HG02678 (cell line): ENCODE measurements at regions not wholly inside any gene's neighbourhood (a gene's known extent, or its start where the extent isn't known, plus 50 kb on each side); places are given as distances from the start of the nearest gene placed in this dataset.
"Not testable (repeated sequence)": the region's sequence is repeated elsewhere in the genome, so short reads cannot be mapped to it uniquely, and the experiment has no call there.

Experiments used
- ATAC-seq: cut with Tn5 transposase; IDR thresholded peaks from one replicate; pipeline ENCODE4 v1.9.1; 2021; ENCODE audit warnings: mild to moderate bottlenecking, moderate library complexity; ENCODE audit not compliant: unreplicated experiment

GRCh38 chr4:151559595-151559994, 150.6 kb downstream of the FHIP1A start:
- ATAC-seq: no peak

GRCh38 chr4:151561551-151562256, 152.7 kb downstream of the FHIP1A start:
- ATAC-seq: no peak

- no peak for ATAC-seq
Observed at GRCh38 chr4:151563194-151563593, 154.2 kb downstream of the FHIP1A start.

- ATAC-seq: no peak
Observed at GRCh38 chr4:151564321-151564720, 155.3 kb downstream of the FHIP1A start.

GRCh38 chr4:151565583-151565982, 156.6 kb downstream of the FHIP1A start:
- ATAC-seq: no peak

- no peak for ATAC-seq
Observed at GRCh38 chr4:151566053-151566452, 157.1 kb downstream of the FHIP1A start.

GRCh38 chr4:151567056-151567455, 158.1 kb downstream of the FHIP1A start:
- peak; percentile 70 for ATAC-seq

GRCh38 chr4:151568966-151569365, 160.0 kb downstream of the FHIP1A start:
- no peak for ATAC-seq

- ATAC-seq: no peak
Observed at GRCh38 chr4:151569650-151570049, 160.7 kb downstream of the FHIP1A start.

- no peak for ATAC-seq
Observed at GRCh38 chr4:151573474-151573873, 164.5 kb downstream of the FHIP1A start.

GRCh38 chr4:151573945-151574344, 165.0 kb downstream of the FHIP1A start:
- ATAC-seq: no peak

GRCh38 chr4:151574968-151575367, 166.0 kb downstream of the FHIP1A start:
- no peak for ATAC-seq

GRCh38 chr4:151575646-151576045, 166.7 kb downstream of the FHIP1A start:
- ATAC-seq: no peak

- no peak for ATAC-seq
Observed at GRCh38 chr4:151576627-151577026, 167.7 kb downstream of the FHIP1A start.

GRCh38 chr4:151581570-151581969, 172.6 kb downstream of the FHIP1A start:
- ATAC-seq: no peak

- no peak for ATAC-seq
Observed at GRCh38 chr4:151582098-151582497, 173.1 kb downstream of the FHIP1A start.

GRCh38 chr4:151583157-151583914, 174.4 kb downstream of the FHIP1A start:
- no peak for ATAC-seq

- no peak for ATAC-seq
Observed at GRCh38 chr4:151584101-151584500, 175.1 kb downstream of the FHIP1A start.

- ATAC-seq: not testable (repeated sequence)
Observed at GRCh38 chr4:151595629-151596028, 165.2 kb downstream of the GATB start.

GRCh38 chr4:151597691-151598090, 163.1 kb downstream of the GATB start:
- ATAC-seq: not testable (repeated sequence)

- ATAC-seq: no peak
Observed at GRCh38 chr4:151599863-151600262, 160.9 kb downstream of the GATB start.

- ATAC-seq: no peak
Observed at GRCh38 chr4:151600432-151600831, 160.4 kb downstream of the GATB start.
